K562 (cell line): ENCODE measurements at regions not wholly inside any gene's neighbourhood (a gene's known extent, or its start where the extent isn't known, plus 50 kb on each side); places are given as distances from the start of the nearest gene placed in this dataset.

Experiments
- ATF7 ChIP-seq: fragments of 450-650 bp; IDR thresholded peaks from 2 replicates; pipeline ENCODE4 v1.7.1; 2014; ENCODE audit warnings: mild to moderate bottlenecking, moderate library complexity
- CREM ChIP-seq: IDR thresholded peaks from 2 replicates; pipeline ENCODE4 v1.6.1; 2014; ENCODE audit warnings: antibody characterized with exemption, low read depth
- ESRRA ChIP-seq: fragments of 450-650 bp; IDR thresholded peaks from 2 replicates; pipeline ENCODE4 v1.6.1; 2014; ENCODE audit warnings: low read depth, mild to moderate bottlenecking, moderate library complexity, borderline replicate concordance
- ETV6 ChIP-seq, 3 experiments: fragments of 150-350 bp in 1 of 3; sonication (generic) in 1 of 3; formaldehyde crosslinking in 1 of 3; IDR thresholded peaks; 2 replicates each; pipeline versions ENCODE4 v1.6.1 to v1.8.0; 2014 to 2022; ENCODE audit warnings: borderline replicate concordance in 2 of 3, low read depth in 2 of 3, antibody characterized with exemption in 1 of 3, low read length in 1 of 3, mild to moderate bottlenecking in 1 of 3, missing genetic modification reagents in 1 of 3
- JUNB ChIP-seq: fragments of 450-650 bp; formaldehyde crosslinking; conservative IDR thresholded peaks from 2 replicates; pipeline ENCODE4 v1.4.0; 2020; ENCODE audit warnings: mild to moderate bottlenecking
- MYBL2 ChIP-seq, 2 experiments: fragments of 450-650 bp in 1 of 2; sonication (generic) in 1 of 2; formaldehyde crosslinking in 1 of 2; IDR thresholded peaks; 2 replicates each; pipeline versions ENCODE4 v1.6.1 to v1.8.1; 2017 to 2022; ENCODE audit warnings: borderline replicate concordance in 1 of 2, inconsistent platforms in 1 of 2, low read depth in 1 of 2, mild to moderate bottlenecking in 1 of 2, missing genetic modification reagents in 1 of 2, moderate library complexity in 1 of 2
- POLR2AphosphoS5 ChIP-seq: IDR thresholded peaks from 2 replicates; pipeline ENCODE4 v1.6.1; 2011; ENCODE audit warnings: mild to moderate bottlenecking, low read depth, low read length, moderate library complexity; ENCODE audit not compliant: control insufficient read depth, insufficient read depth
- RBBP5 ChIP-seq: fragments of 200-600 bp; sonication (generic); IDR thresholded peaks from 2 replicates; pipeline ENCODE4 v1.6.1; 2012; ENCODE audit warnings: borderline replicate concordance, mild to moderate bottlenecking, low read length, control low read depth, inconsistent platforms; ENCODE audit not compliant: insufficient read depth, poor library complexity, severe bottlenecking
- RBFOX2 ChIP-seq: fragments of 200-400 bp; formaldehyde crosslinking; IDR thresholded peaks from 2 replicates; pipeline ENCODE4 v1.6.1; 2017; ENCODE audit warnings: low read depth, mild to moderate bottlenecking, low read length, moderate library complexity
- RREB1 ChIP-seq: fragments of 250-450 bp; sonication (Bioruptor Pico); IDR thresholded peaks from 2 replicates; pipeline ENCODE4 v1.4.0; 2020
- SMAD1 ChIP-seq: fragments of 150-350 bp; IDR thresholded peaks from 2 replicates; pipeline ENCODE4 v1.6.1; 2014; ENCODE audit warnings: low read length, low read depth; ENCODE audit not compliant: partially characterized antibody
- SMARCB1 ChIP-seq: IDR thresholded peaks from 2 replicates; pipeline ENCODE4 v1.6.1; 2011; ENCODE audit warnings: improper control_type of control experiment, low read depth; ENCODE audit not compliant: insufficient read length
- ZNF140 ChIP-seq: fragments of 250-450 bp; sonication (Bioruptor Pico); IDR thresholded peaks from 2 replicates; pipeline ENCODE4 v1.8.0; 2021; ENCODE audit warnings: moderate library complexity, mild to moderate bottlenecking, inconsistent platforms
- ZNF507 ChIP-seq: conservative IDR thresholded peaks from 2 replicates; pipeline ENCODE4 v1.6.1; 2017; ENCODE audit warnings: missing genetic modification characterization, missing compliant biosample characterization
- TF ChIP-seq, protein P1 (sequence below): sonication (generic); formaldehyde crosslinking; IDR thresholded peaks from 2 replicates; pipeline ENCODE4 v1.8.0; 2022; ENCODE audit warnings: mild to moderate bottlenecking, missing genetic modification reagents
- TF ChIP-seq, protein P2 (sequence below): fragments of 200-800 bp; sonication (Bioruptor generic); IDR thresholded peaks from 2 replicates; pipeline ENCODE4 v1.6.1; 2017; ENCODE audit warnings: missing genetic modification characterization, missing compliant biosample characterization
- TF ChIP-seq, protein P3 (sequence below): sonication (generic); formaldehyde crosslinking; IDR thresholded peaks from 2 replicates; pipeline ENCODE4 v1.8.1; 2023; ENCODE audit warnings: mild to moderate bottlenecking, missing genetic modification reagents

GRCh38 chr17:77086433-77087010 lies 54.2 kb upstream of the SEC14L1 start (continued):
- TF ChIP-seq RREB1 (CRISPR knock-in tag) (no peak), SMARCB1 (no peak), ESRRA (no peak), ZNF140 (CRISPR knock-in tag) (no peak), MYBL2 (IDR thresholded peaks at IDR 0.05; ENCODE audit: low read depth) (no peak), MYBL2 (CRISPR knock-in tag; IDR thresholded peaks at IDR 0.05; ENCODE audit: borderline replicate concordance) (no peak), JUNB (CRISPR knock-in tag) (no peak), ATF7 (0 out of 2 replicates have a peak, but pooled peaks have one; percentile 38), RBFOX2 (no peak), ETV6 (IDR thresholded peaks at IDR 0.05; ENCODE audit: borderline replicate concordance in 1 of 2, low read depth in 2 of 2, low read length in 1 of 2) (no peak), ETV6 (CRISPR knock-in tag; IDR thresholded peaks at IDR 0.05; ENCODE audit: borderline replicate concordance) (no peak), POLR2AphosphoS5 (no peak), SMAD1 (no peak), ZNF507 (tag) (no peak), CREM (peak; percentile 58; the same call in 1 of the 2 replicates), RBBP5 (no peak)
- TF ChIP-seq, protein P1, sequence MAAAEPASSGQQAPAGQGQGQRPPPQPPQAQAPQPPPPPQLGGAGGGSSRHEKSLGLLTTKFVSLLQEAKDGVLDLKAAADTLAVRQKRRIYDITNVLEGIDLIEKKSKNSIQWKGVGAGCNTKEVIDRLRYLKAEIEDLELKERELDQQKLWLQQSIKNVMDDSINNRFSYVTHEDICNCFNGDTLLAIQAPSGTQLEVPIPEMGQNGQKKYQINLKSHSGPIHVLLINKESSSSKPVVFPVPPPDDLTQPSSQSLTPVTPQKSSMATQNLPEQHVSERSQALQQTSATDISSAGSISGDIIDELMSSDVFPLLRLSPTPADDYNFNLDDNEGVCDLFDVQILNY (CRISPR knock-in tag) = no peak
- TF ChIP-seq, protein P2, sequence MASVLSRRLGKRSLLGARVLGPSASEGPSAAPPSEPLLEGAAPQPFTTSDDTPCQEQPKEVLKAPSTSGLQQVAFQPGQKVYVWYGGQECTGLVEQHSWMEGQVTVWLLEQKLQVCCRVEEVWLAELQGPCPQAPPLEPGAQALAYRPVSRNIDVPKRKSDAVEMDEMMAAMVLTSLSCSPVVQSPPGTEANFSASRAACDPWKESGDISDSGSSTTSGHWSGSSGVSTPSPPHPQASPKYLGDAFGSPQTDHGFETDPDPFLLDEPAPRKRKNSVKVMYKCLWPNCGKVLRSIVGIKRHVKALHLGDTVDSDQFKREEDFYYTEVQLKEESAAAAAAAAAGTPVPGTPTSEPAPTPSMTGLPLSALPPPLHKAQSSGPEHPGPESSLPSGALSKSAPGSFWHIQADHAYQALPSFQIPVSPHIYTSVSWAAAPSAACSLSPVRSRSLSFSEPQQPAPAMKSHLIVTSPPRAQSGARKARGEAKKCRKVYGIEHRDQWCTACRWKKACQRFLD (CRISPR knock-in tag) = no peak
- TF ChIP-seq, protein P3, sequence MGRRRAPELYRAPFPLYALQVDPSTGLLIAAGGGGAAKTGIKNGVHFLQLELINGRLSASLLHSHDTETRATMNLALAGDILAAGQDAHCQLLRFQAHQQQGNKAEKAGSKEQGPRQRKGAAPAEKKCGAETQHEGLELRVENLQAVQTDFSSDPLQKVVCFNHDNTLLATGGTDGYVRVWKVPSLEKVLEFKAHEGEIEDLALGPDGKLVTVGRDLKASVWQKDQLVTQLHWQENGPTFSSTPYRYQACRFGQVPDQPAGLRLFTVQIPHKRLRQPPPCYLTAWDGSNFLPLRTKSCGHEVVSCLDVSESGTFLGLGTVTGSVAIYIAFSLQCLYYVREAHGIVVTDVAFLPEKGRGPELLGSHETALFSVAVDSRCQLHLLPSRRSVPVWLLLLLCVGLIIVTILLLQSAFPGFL (CRISPR knock-in tag) = no peak
